K562 (cell line): ENCODE measurements at regions not wholly inside any gene's neighbourhood (a gene's known extent, or its start where the extent isn't known, plus 50 kb on each side); places are given as distances from the start of the nearest gene placed in this dataset.

ENCODE experiments used
- ATAC-seq: fragments of 200-7000 bp; cut with Tn5 transposase; 3 replicates; pipeline ENCODE4 v1.9.1; 2020; ENCODE audit warnings: moderate library complexity
- BruUV-seq: library from RNA; stranded (reverse); fragments of 400-500 nt; replicated peaks from 2 replicates; lab custom pipeline; 2021; lab: Mats Ljungman, UMichigan
- CTCF ChIA-PET: fragments of 300-600 bp; formaldehyde crosslinking; extraction: SDS; loops from one replicate; lab custom pipeline; 2021; ENCODE audit warnings: low intra/inter-chr PET ratio; lab: Yijun Ruan, JAX
- POLR2A ChIA-PET: fragments of 300-600, 350-650 bp; sonication (Branson Sonifier 250); formaldehyde crosslinking; extraction: SDS; loops from one replicate; lab custom pipeline; 2021; ENCODE audit warnings: antibody characterized with exemption, inconsistent platforms; lab: Yijun Ruan, JAX
- DNase-seq, 4 experiments: peaks; one replicate each; pipeline versions ENCODE4 v3.0.0 to v3.0.0-alpha.2; 2011 to 2018; ENCODE audit warnings: low spot score in 3 of 4, mixed read lengths in 3 of 4; ENCODE audit errors: extremely low read depth in 1 of 4
- FAIRE-seq: peaks from 2 replicates; lab custom pipeline; 2011; peaks lifted over from hg19 to GRCh38; lab: Jason Lieb, UNC
- H2AFZ ChIP-seq: 2 replicates; pipeline ENCODE4 v1.6.0; 2011; ENCODE audit warnings: low read depth, low read length, control low read depth, inconsistent platforms
- H3K27ac ChIP-seq: fragments of 200-600 bp; 3 replicates; pipeline ENCODE4 v1.8.0; 2011; ENCODE audit warnings: low read depth, mild to moderate bottlenecking, control low read depth, inconsistent platforms, low read length, moderate library complexity, mixed read lengths; ENCODE audit errors: extremely low read depth
- H3K27me3 ChIP-seq, 2 experiments: fragments of 300-600 bp in 1 of 2; 2 replicates in 1 of 2; 3 replicates in 1 of 2; pipeline versions ENCODE4 v1.6.0 to v1.8.0; 2011; ENCODE audit warnings: inconsistent platforms in 2 of 2, low read length in 2 of 2, mild to moderate bottlenecking in 1 of 2, mixed read lengths in 1 of 2, moderate library complexity in 1 of 2; ENCODE audit not compliant: control insufficient read depth in 2 of 2, insufficient read depth in 2 of 2
- H3K36me3 ChIP-seq: fragments of 300-600 bp; 3 replicates; pipeline ENCODE4 v1.8.0; 2011; ENCODE audit warnings: mild to moderate bottlenecking, low read length, inconsistent platforms; ENCODE audit not compliant: control insufficient read depth, insufficient read depth
- H3K4me1 ChIP-seq, 2 experiments: fragments of 200-600 bp in 1 of 2; replicated peaks in 1 of 2; 2 replicates in 1 of 2; 3 replicates in 1 of 2; pipeline versions ENCODE4 v1.5.1 to v1.8.0; 2011; ENCODE audit warnings: inconsistent platforms in 2 of 2, low read length in 2 of 2, mild to moderate bottlenecking in 1 of 2, mixed read lengths in 1 of 2, moderate library complexity in 1 of 2; ENCODE audit not compliant: control insufficient read depth in 2 of 2, insufficient read depth in 2 of 2
- H3K4me2 ChIP-seq: 2 replicates; pipeline ENCODE4 v1.6.1; 2011; ENCODE audit warnings: low read length, control low read depth, inconsistent platforms, mixed read lengths; ENCODE audit not compliant: insufficient read depth
- H3K4me3 ChIP-seq: fragments of 200-600 bp; sonication (generic), shearing (Covaris generic); 2 replicates; pipeline ENCODE4 v1.5.1; 2016; ENCODE audit warnings: control low read depth, inconsistent platforms
- H3K79me2 ChIP-seq: fragments of 200-600 bp; 3 replicates; pipeline ENCODE4 v1.8.0; 2011; ENCODE audit warnings: low read length, inconsistent platforms; ENCODE audit not compliant: control insufficient read depth, insufficient read depth
- H3K9ac ChIP-seq, 2 experiments: 2 replicates each; pipeline versions ENCODE4 v1.6.0 to v1.6.1; 2011; ENCODE audit warnings: low read depth in 2 of 2, low read length in 2 of 2, control low read depth in 1 of 2, inconsistent platforms in 1 of 2, mild to moderate bottlenecking in 1 of 2, mixed read lengths in 1 of 2; ENCODE audit not compliant: insufficient read depth in 1 of 2
- H3K9me1 ChIP-seq: one replicate; pipeline ENCODE4 v1.6.0; 2011; ENCODE audit warnings: inconsistent platforms, mild to moderate bottlenecking, low read length, moderate library complexity; ENCODE audit not compliant: control insufficient read depth, insufficient read depth
- H3K9me3 ChIP-seq: replicated peaks from 2 replicates; pipeline ENCODE4 v1.5.1; 2011; ENCODE audit warnings: low read depth, low read length, inconsistent platforms; ENCODE audit not compliant: control insufficient read depth, insufficient read depth
- H4K20me1 ChIP-seq: replicated peaks from 2 replicates; pipeline ENCODE4 v1.6.1; 2011; ENCODE audit warnings: low read length, inconsistent platforms, mixed read lengths; ENCODE audit not compliant: control insufficient read depth, insufficient read depth
- ATF7 ChIP-seq: fragments of 450-650 bp; IDR thresholded peaks from 2 replicates; pipeline ENCODE4 v1.7.1; 2014; ENCODE audit warnings: mild to moderate bottlenecking, moderate library complexity
- C11orf30 ChIP-seq: fragments of 450-650 bp; IDR thresholded peaks from 2 replicates; pipeline ENCODE4 v1.6.1; 2016; ENCODE audit warnings: low read depth, mild to moderate bottlenecking
- CBX3 ChIP-seq, 2 experiments: IDR thresholded peaks; 1 replicate in 1 of 2; 2 replicates in 1 of 2; pipeline ENCODE4 v1.6.1; 2012; ENCODE audit warnings: inconsistent platforms in 2 of 2, low read length in 2 of 2, borderline replicate concordance in 1 of 2, control low read depth in 1 of 2
- CCNT2 ChIP-seq: IDR thresholded peaks from 2 replicates; pipeline ENCODE4 v1.6.1; 2011; ENCODE audit warnings: borderline replicate concordance, low read depth, mild to moderate bottlenecking, moderate library complexity, mixed read lengths, low read length; ENCODE audit not compliant: insufficient read length; ENCODE audit errors: extremely low read depth
- DNMT1 ChIP-seq: fragments of 450-650 bp; IDR thresholded peaks from 2 replicates; pipeline ENCODE4 v1.6.1; 2016; ENCODE audit warnings: antibody characterized with exemption, mild to moderate bottlenecking
- FIP1L1 ChIP-seq: fragments of 200-400 bp; formaldehyde crosslinking; IDR thresholded peaks from 2 replicates; pipeline ENCODE4 v1.6.1; 2018; ENCODE audit warnings: mild to moderate bottlenecking, low read depth, low read length; ENCODE audit not compliant: poor library complexity, severe bottlenecking
- GTF2E2 ChIP-seq: fragments of 200-800 bp; sonication (Bioruptor generic); IDR thresholded peaks from 2 replicates; pipeline ENCODE4 v1.6.1; 2016; ENCODE audit warnings: missing genetic modification characterization, missing compliant biosample characterization
- HDAC1 ChIP-seq, 2 experiments: fragments of 450-650 bp; IDR thresholded peaks; 2 replicates each; pipeline ENCODE4 v1.6.1; 2016 to 2017; ENCODE audit warnings: inconsistent platforms in 1 of 2, mild to moderate bottlenecking in 1 of 2, moderate library complexity in 1 of 2
- ID3 ChIP-seq, 2 experiments: fragments of 250-450 bp in 1 of 2; fragments of 450-650 bp in 1 of 2; sonication (Bioruptor Pico) in 1 of 2; IDR thresholded peaks; 2 replicates each; pipeline versions ENCODE4 v1.6.1 to v1.8.0; 2016 to 2021; ENCODE audit warnings: mild to moderate bottlenecking in 2 of 2, moderate library complexity in 2 of 2, missing compliant biosample characterization in 1 of 2, missing genetic modification characterization in 1 of 2
- KDM4B ChIP-seq, 2 experiments: fragments of 450-650 bp in 1 of 2; sonication (generic) in 1 of 2; IDR thresholded peaks; 2 replicates each; pipeline ENCODE4 v1.6.1; 2016 to 2017; ENCODE audit warnings: borderline replicate concordance in 2 of 2, antibody characterized with exemption in 1 of 2, low read depth in 1 of 2, mild to moderate bottlenecking in 1 of 2
- LCOR ChIP-seq: sonication (generic); formaldehyde crosslinking; IDR thresholded peaks from 2 replicates; pipeline ENCODE4 v1.8.0; 2022; ENCODE audit warnings: mild to moderate bottlenecking, missing genetic modification reagents
- RUNX1 ChIP-seq: sonication (generic); IDR thresholded peaks from 2 replicates; pipeline ENCODE4 v1.6.1; 2016; ENCODE audit warnings: antibody characterized with exemption, low read depth
- ZBTB26 ChIP-seq: fragments of 450-650 bp; formaldehyde crosslinking; IDR thresholded peaks from 2 replicates; pipeline ENCODE4 v1.4.0; 2022; ENCODE audit warnings: missing genetic modification characterization
- ZNF23 ChIP-seq: fragments of 250-450 bp; sonication (Bioruptor Pico); IDR thresholded peaks from 2 replicates; pipeline ENCODE4 v1.4.0; 2020; ENCODE audit warnings: mild to moderate bottlenecking
- WGBS: fragments of 100-300 bp; shearing (Covaris generic); methylation state at CpG from one replicate; pipeline ENCODE4 v1.1.6; 2016; ENCODE audit warnings: low coverage, mixed read lengths; ENCODE audit not compliant: insufficient coverage; ENCODE audit errors: missing lambda C conversion rate; 5-methylcytosine and 5-hydroxymethylcytosine counted together
- in situ Hi-C: fragments of 300-500 bp; cut with MboI; formaldehyde crosslinking; loops from 4 replicates; pipeline ENCODE4 v1.15.0; 2018; ENCODE audit warnings: inconsistent platforms, mixed read lengths
- intact Hi-C: fragments of 100-400 bp; cut with micrococcal nuclease; formaldehyde crosslinking; loops from 2 replicates; pipeline ENCODE4 v1.14.2; 2022
- TF ChIP-seq, protein P1 (sequence below): sonication (generic); formaldehyde crosslinking; IDR thresholded peaks from 2 replicates; pipeline ENCODE4 v1.9.0; 2022; ENCODE audit warnings: mild to moderate bottlenecking, missing genetic modification reagents

- no TSS peak for BruUV-seq
- WGBS, result 0% methylated on average over 1 of the region's 1 CpG
- CTCF ChIA-PET, result no interaction called here
- intact Hi-C loops, result no loop called here
- Histone ChIP-seq H3K9ac (no peak overlapping the region), H3K27ac (no peak overlapping the region), H2AFZ (no peak overlapping the region), H3K79me2 (no peaks in the 10 kb centered on the region), H3K27me3 (no peaks in the 10 kb centered on the region), H3K36me3 (no peaks in the 10 kb centered on the region), H4K20me1 (no peaks in the 10 kb centered on the region), H3K4me3 (no peak overlapping the region), H3K9me3 (no peaks in the 10 kb centered on the region), H3K4me1 (no peaks in the 10 kb centered on the region), H3K9me1 (no peaks in the 10 kb centered on the region), H3K4me2 (no peak overlapping the region)
- POLR2A ChIA-PET, result no interaction called here
- ATAC-seq, result no peak
- in situ Hi-C loops, result no loop called here
- DNase-seq, result no peak
- FAIRE-seq, result no peak
- no peak for TF ChIP-seq DNMT1
- TF ChIP-seq, protein P1, sequence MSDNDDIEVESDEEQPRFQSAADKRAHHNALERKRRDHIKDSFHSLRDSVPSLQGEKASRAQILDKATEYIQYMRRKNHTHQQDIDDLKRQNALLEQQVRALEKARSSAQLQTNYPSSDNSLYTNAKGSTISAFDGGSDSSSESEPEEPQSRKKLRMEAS (CRISPR knock-in tag), result no peak
- no peak for TF ChIP-seq ID3 (CRISPR knock-in tag; IDR thresholded peaks at IDR 0.05)
- TF ChIP-seq ID3 (tag; IDR thresholded peaks at IDR 0.05), result no peak
- TF ChIP-seq RUNX1, result no peak
- no peak for TF ChIP-seq GTF2E2 (tag)
- TF ChIP-seq CCNT2, result no peak
- no peak for TF ChIP-seq HDAC1 (IDR thresholded peaks at IDR 0.05)
- TF ChIP-seq ZNF23, result no peak
- no peak for TF ChIP-seq ATF7
- no peak for TF ChIP-seq LCOR (CRISPR knock-in tag)
- TF ChIP-seq CBX3 (IDR thresholded peaks at IDR 0.05; ENCODE audit: borderline replicate concordance in 1 of 2, low read length in 2 of 2), result no peak
- TF ChIP-seq ZBTB26 (CRISPR knock-in tag), result no peak
- no peak for TF ChIP-seq FIP1L1
- TF ChIP-seq KDM4B (IDR thresholded peaks at IDR 0.05; ENCODE audit: borderline replicate concordance in 2 of 2, low read depth in 1 of 2), result no peak
- TF ChIP-seq C11orf30, result no peak
These were observed 121.3 kb upstream of the PNPLA4 start for GRCh38 chrX:8048466-8048865.
